Epithelial cell of prostate (primary cell): ENCODE measurements at regions not wholly inside any gene's neighbourhood (a gene's known extent, or its start where the extent isn't known, plus 50 kb on each side); places are given as distances from the start of the nearest gene placed in this dataset.

Experiments used
- DNase-seq: peaks from one replicate; pipeline ENCODE4 v3.0.0-alpha.2; 2011; ENCODE audit warnings: low read depth, low spot score
- H3K27ac ChIP-seq: fragments of 450-650 bp; 2 replicates; pipeline ENCODE4 v1.5.1; 2017; ENCODE audit warnings: mild to moderate bottlenecking

GRCh38 chr3:115512565-115513415, 110.5 kb upstream of the GAP43 start:
- DNase-seq, result no peak
- no peak overlapping the region for H3K27ac ChIP-seq

GRCh38 chr3:115513416-115513800, 109.9 kb upstream of the GAP43 start:
- no peak overlapping the region for H3K27ac ChIP-seq
- DNase-seq, result no peak

- no peak for DNase-seq
- no peak overlapping the region for H3K27ac ChIP-seq
These were observed 105.8 kb upstream of the GAP43 start for GRCh38 chr3:115517457-115518050.

- peak; percentile 49 for DNase-seq
These were observed 105.0 kb upstream of the GAP43 start for GRCh38 chr3:115518100-115518852.

GRCh38 chr3:115520241-115520640, 103.1 kb upstream of the GAP43 start:
- H3K27ac ChIP-seq, result no peak overlapping the region
- no peak for DNase-seq

More at GRCh38 chr3:115518100-115518852, 105.0 kb upstream of the GAP43 start:
- H3K27ac ChIP-seq, result no peak overlapping the region

GRCh38 chr3:115520651-115521245, 102.6 kb upstream of the GAP43 start:
- no peak overlapping the region for H3K27ac ChIP-seq
- no peak for DNase-seq

- no peak for DNase-seq
- no peak overlapping the region for H3K27ac ChIP-seq
These were observed 99.9 kb upstream of the GAP43 start for GRCh38 chr3:115523458-115523857.

GRCh38 chr3:115524549-115524948, 98.8 kb upstream of the GAP43 start:
- no peak for DNase-seq
- H3K27ac ChIP-seq, result no peak overlapping the region

- no peak for DNase-seq
- no peak overlapping the region for H3K27ac ChIP-seq
These were observed 97.6 kb upstream of the GAP43 start for GRCh38 chr3:115525731-115526130.

GRCh38 chr3:115533218-115533617, 90.1 kb upstream of the GAP43 start:
- no peak for DNase-seq
- no peak overlapping the region for H3K27ac ChIP-seq

GRCh38 chr3:115536171-115536570, 87.1 kb upstream of the GAP43 start:
- H3K27ac ChIP-seq, result no peak overlapping the region
- DNase-seq, result no peak

GRCh38 chr3:115537669-115538068, 85.6 kb upstream of the GAP43 start:
- no peak overlapping the region for H3K27ac ChIP-seq
- no peak for DNase-seq

- no peak overlapping the region for H3K27ac ChIP-seq
- no peak for DNase-seq
These were observed 76.1 kb upstream of the GAP43 start for GRCh38 chr3:115547207-115547606.

- H3K27ac ChIP-seq, result no peak overlapping the region
These were observed 74.7 kb upstream of the GAP43 start for GRCh38 chr3:115548611-115549010.

GRCh38 chr3:115549071-115549470, 74.2 kb upstream of the GAP43 start:
- H3K27ac ChIP-seq, result no peak overlapping the region
- no peak for DNase-seq

More at GRCh38 chr3:115548611-115549010, 74.7 kb upstream of the GAP43 start:
- DNase-seq, result no peak

GRCh38 chr3:115550285-115550761, 73.0 kb upstream of the GAP43 start:
- H3K27ac ChIP-seq, result no peak overlapping the region
- DNase-seq, result no peak

GRCh38 chr3:115551016-115551415, 72.3 kb upstream of the GAP43 start:
- DNase-seq, result no peak
- no peak overlapping the region for H3K27ac ChIP-seq

- no peak for DNase-seq
- no peak overlapping the region for H3K27ac ChIP-seq
These were observed 71.3 kb upstream of the GAP43 start for GRCh38 chr3:115552007-115552406.

GRCh38 chr3:115553796-115554486, 69.4 kb upstream of the GAP43 start:
- H3K27ac ChIP-seq, result no peak overlapping the region
- DNase-seq, result no peak

- no peak overlapping the region for H3K27ac ChIP-seq
- no peak for DNase-seq
These were observed 68.9 kb upstream of the GAP43 start for GRCh38 chr3:115554487-115554807.
